ENCODE measurements at regions not wholly inside any gene's neighbourhood (a gene's known extent, or its start where the extent isn't known, plus 50 kb on each side); places are given as distances from the start of the nearest gene placed in this dataset.

DNA sequence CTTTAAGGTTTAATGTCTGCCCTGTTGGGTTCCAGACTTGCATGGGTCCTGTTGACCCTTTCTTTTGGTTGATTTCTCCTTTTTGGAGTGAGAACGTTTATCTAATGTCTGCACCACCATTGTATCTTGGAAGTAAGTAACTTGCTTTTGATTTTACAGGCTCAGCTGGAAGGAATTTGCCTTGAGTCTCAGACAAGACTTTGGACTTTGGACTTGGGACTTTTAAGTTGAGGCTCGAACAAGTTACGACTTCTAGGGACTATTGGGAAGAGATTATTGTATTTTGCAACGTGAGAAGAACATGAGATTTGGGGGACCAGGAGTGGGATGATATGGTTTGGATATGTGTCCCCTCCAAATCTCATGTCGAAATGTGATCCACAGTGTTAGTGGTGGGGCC is 267.7 kb downstream of the GLI2 start:
- TF ChIP-seq GATA3 (IDR thresholded peaks at IDR 0.05; ENCODE audit: low read depth, low read length) = no peak
- no peak for TF ChIP-seq GATA2 (IDR thresholded peaks at IDR 0.05; ENCODE audit: low read depth, low read length)

GRCh38 chr2:121004359-121004758 is 268.7 kb downstream of the GLI2 start:
- no peak for TF ChIP-seq GATA2 (IDR thresholded peaks at IDR 0.05; ENCODE audit: low read depth, low read length)
- no peak for TF ChIP-seq GATA3 (IDR thresholded peaks at IDR 0.05; ENCODE audit: low read depth, low read length)

- TF ChIP-seq GATA2 (IDR thresholded peaks at IDR 0.05; ENCODE audit: low read depth, low read length) = no peak
- no peak for TF ChIP-seq GATA3 (IDR thresholded peaks at IDR 0.05; ENCODE audit: low read depth, low read length)
These were observed 269.3 kb downstream of the GLI2 start for GRCh38 chr2:121004950-121005349.

DNA sequence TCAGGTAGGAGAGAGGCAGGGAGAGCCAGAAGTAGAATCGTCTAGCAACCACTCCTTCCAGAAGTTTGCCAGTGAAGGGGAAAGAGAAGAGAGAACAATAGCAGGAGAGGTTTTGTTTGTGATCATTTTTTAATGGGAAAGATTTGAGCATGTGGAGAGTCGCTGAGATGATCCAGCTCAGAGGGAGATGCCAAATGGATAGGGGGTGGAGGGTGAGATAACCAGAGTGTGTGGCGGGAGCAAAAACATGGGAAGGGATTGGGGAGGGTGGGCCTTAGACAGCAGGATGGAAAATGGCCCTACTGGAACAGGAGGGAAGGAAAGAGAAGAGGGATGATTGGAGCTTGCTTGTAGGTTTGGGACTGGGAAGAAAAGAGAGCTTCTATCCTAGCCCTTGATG is 269.8 kb downstream of the GLI2 start:
- no peak for TF ChIP-seq GATA2 (IDR thresholded peaks at IDR 0.05; ENCODE audit: low read depth, low read length)
- no peak for TF ChIP-seq GATA3 (IDR thresholded peaks at IDR 0.05; ENCODE audit: low read depth, low read length)

- TF ChIP-seq GATA2 (IDR thresholded peaks at IDR 0.05; ENCODE audit: low read depth, low read length) (no peak), GATA3 (IDR thresholded peaks at IDR 0.05; ENCODE audit: low read depth, low read length) (no peak)
These were observed 271.2 kb downstream of the GLI2 start for GRCh38 chr2:121006743-121007489.

DNA sequence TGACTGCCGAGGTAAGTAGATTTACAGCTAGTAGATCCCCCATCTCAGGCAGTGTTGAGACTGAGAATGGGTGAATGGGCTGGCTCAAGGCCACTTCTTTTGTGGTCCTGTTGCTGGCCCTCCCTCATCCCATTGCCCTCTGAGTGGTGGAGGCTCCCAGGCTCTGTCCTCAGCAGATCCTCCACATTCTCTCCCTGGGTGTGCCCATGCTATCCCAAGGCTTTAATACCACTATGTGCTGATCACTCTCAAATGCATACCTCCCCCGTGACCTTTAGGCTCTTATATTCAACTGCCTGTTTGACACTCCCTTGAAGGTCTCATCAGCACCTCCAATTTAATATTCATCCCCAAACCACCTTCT is 271.8 kb downstream of the GLI2 start:
- TF ChIP-seq GATA3 (IDR thresholded peaks at IDR 0.05; ENCODE audit: low read depth, low read length) = no peak
- no peak for TF ChIP-seq GATA2 (IDR thresholded peaks at IDR 0.05; ENCODE audit: low read depth, low read length)

DNA sequence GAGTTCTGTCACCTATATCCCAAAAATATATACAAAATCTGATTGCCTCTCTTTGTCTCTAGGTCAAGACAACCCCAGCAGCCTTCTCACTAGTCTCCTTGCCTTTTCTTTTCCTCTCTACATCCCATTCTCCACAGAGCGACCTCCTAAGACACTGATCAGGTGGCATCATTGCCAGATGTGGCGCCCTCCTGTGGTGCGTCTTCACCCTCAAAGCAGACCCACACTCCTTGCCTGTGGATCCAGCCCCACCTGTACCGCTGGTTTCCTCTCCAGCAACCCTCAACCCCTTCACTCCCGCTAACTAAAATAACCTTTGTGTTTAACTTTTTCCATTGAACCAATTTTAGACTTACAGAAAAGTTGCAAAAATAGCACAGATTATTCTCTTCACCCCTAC is 273.3 kb downstream of the GLI2 start:
- no peak for TF ChIP-seq GATA3 (IDR thresholded peaks at IDR 0.05; ENCODE audit: low read depth, low read length)
- TF ChIP-seq GATA2 (IDR thresholded peaks at IDR 0.05; ENCODE audit: low read depth, low read length) = no peak

DNA sequence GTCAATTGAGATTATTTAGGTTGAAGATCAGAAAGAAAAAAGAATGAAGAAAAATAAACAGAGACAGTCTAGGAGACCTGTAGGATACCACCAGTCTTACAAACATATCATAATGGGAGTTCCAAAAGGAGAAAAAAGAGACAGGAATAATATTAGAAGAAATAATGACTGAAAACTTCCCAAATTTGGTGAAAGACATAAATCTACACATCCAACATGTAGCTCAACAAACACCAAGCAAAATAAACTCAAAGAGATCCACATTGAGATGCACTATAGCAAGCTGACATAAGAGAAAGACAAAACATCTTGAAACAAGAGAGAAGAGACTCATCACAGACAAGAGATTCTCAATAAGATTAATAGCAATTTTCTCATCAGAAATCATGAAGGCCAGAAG is 274.0 kb downstream of the TFCP2L1 start:
- no peak for TF ChIP-seq GATA3 (IDR thresholded peaks at IDR 0.05; ENCODE audit: low read depth, low read length)
- TF ChIP-seq GATA2 (IDR thresholded peaks at IDR 0.05; ENCODE audit: low read depth, low read length) = no peak

DNA sequence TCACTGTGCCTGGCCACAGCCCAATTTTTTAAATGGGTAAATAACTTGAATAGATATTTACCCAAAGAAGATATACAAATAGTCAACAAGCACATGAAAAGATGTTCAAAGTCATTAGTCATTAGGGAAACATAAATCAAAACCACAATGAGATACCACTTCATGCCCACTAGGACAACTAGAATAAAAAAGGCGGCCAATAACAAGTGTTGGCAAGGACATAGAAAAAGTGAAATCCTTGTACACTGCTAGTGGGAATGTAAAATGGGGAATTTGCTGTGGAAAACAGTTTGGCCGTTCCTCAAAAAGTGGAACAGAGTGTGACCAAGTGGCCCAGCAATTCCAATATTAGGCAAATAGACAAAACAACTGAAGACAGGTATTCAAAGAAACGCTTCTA is 270.1 kb downstream of the TFCP2L1 start:
- TF ChIP-seq GATA3 (IDR thresholded peaks at IDR 0.05; ENCODE audit: low read depth, low read length) (no peak), GATA2 (IDR thresholded peaks at IDR 0.05; ENCODE audit: low read depth, low read length) (no peak)

GRCh38 chr2:121015971-121016485 is 269.0 kb downstream of the TFCP2L1 start:
- TF ChIP-seq GATA3 (IDR thresholded peaks at IDR 0.05; ENCODE audit: low read depth, low read length) (no peak), GATA2 (IDR thresholded peaks at IDR 0.05; ENCODE audit: low read depth, low read length) (no peak)

- TF ChIP-seq GATA2 (IDR thresholded peaks at IDR 0.05; ENCODE audit: low read depth, low read length) = no peak
- no peak for TF ChIP-seq GATA3 (IDR thresholded peaks at IDR 0.05; ENCODE audit: low read depth, low read length)
These were observed 267.6 kb downstream of the TFCP2L1 start for GRCh38 chr2:121017396-121017795.

- no peak for TF ChIP-seq GATA3 (IDR thresholded peaks at IDR 0.05; ENCODE audit: low read depth, low read length)
- TF ChIP-seq GATA2 (IDR thresholded peaks at IDR 0.05; ENCODE audit: low read depth, low read length) = no peak
These were observed 266.6 kb downstream of the TFCP2L1 start for GRCh38 chr2:121018136-121019061.

- TF ChIP-seq GATA2 (IDR thresholded peaks at IDR 0.05; ENCODE audit: low read depth, low read length) (no peak), GATA3 (IDR thresholded peaks at IDR 0.05; ENCODE audit: low read depth, low read length) (no peak)
These were observed 265.9 kb downstream of the TFCP2L1 start for GRCh38 chr2:121019071-121019470.

GRCh38 chr2:121019756-121020155 is 265.2 kb downstream of the TFCP2L1 start:
- TF ChIP-seq GATA3 (IDR thresholded peaks at IDR 0.05; ENCODE audit: low read depth, low read length) (no peak), GATA2 (IDR thresholded peaks at IDR 0.05; ENCODE audit: low read depth, low read length) (no peak)

Data from SH-SY5Y (cell line).